ENCODE measurements at regions not wholly inside any gene's neighbourhood (a gene's known extent, or its start where the extent isn't known, plus 50 kb on each side); places are given as distances from the start of the nearest gene placed in this dataset.

GRCh38 chr2:213219816-213220215, 64.4 kb upstream of the SPAG16 start:
- intact Hi-C loops (cut with DNase I): no loop called here
- Histone ChIP-seq H3K4me3 (no peak overlapping the region), H3K27me3 (no peaks in the 10 kb centered on the region), H3K9me3 (no peaks in the 10 kb centered on the region), H3K4me1 (no peaks in the 10 kb centered on the region), H3K36me3 (no peaks in the 10 kb centered on the region), H3K27ac (no peak overlapping the region)
- TF ChIP-seq, protein P1, sequence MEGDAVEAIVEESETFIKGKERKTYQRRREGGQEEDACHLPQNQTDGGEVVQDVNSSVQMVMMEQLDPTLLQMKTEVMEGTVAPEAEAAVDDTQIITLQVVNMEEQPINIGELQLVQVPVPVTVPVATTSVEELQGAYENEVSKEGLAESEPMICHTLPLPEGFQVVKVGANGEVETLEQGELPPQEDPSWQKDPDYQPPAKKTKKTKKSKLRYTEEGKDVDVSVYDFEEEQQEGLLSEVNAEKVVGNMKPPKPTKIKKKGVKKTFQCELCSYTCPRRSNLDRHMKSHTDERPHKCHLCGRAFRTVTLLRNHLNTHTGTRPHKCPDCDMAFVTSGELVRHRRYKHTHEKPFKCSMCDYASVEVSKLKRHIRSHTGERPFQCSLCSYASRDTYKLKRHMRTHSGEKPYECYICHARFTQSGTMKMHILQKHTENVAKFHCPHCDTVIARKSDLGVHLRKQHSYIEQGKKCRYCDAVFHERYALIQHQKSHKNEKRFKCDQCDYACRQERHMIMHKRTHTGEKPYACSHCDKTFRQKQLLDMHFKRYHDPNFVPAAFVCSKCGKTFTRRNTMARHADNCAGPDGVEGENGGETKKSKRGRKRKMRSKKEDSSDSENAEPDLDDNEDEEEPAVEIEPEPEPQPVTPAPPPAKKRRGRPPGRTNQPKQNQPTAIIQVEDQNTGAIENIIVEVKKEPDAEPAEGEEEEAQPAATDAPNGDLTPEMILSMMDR (IDR thresholded peaks at IDR 0.05): no peak
- ATAC-seq: no peak
- DNase-seq: no peak

DNA sequence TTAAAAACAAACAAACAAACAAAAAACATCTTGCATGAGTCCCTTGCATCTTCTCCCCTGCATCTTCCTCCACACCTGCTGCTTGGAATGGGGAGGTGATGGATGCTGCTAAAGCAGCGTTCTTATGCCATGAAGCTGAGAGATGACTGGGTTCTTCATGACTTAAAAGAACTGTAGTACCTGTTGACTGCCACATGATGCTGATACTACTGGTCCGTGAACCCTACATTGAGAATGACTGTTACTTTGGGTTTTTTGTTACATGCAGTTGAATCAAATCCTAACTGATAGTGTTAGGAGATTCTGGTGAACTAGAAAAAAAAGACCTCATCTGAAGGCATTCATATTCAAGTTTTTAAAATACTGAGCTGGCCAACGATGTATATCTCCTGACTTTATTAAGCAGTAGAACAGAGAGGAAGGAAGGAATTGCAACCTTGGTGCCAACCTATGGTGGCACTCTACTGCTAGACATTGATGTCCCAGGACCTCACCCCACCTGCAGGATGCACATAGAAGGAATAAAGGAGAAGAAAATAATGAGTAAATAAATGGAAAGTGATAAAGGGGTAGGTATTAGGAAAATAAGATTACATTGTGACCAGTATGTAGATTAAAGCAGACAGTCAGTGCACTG, 63.2 kb upstream of the SPAG16 start:
- Histone ChIP-seq H3K9me3 (no peaks in the 10 kb centered on the region), H3K4me3 (no peak overlapping the region), H3K27ac (no peak overlapping the region), H3K36me3 (no peaks in the 10 kb centered on the region), H3K4me1 (no peaks in the 10 kb centered on the region), H3K27me3 (no peaks in the 10 kb centered on the region)
- DNase-seq (no peak), ATAC-seq (no peak)
- TF ChIP-seq, protein P1 (IDR thresholded peaks at IDR 0.05): no peak
- intact Hi-C loops (cut with DNase I): no loop called here

GRCh38 chr2:213221957-213222356, 62.3 kb upstream of the SPAG16 start:
- TF ChIP-seq, protein P1 (IDR thresholded peaks at IDR 0.05): no peak
- H3K27me3 ChIP-seq: no peaks in the 10 kb centered on the region
- no peak for DNase-seq
- H3K27ac ChIP-seq: no peak overlapping the region
- H3K4me1 ChIP-seq: no peaks in the 10 kb centered on the region
- no peaks in the 10 kb centered on the region for H3K36me3 ChIP-seq
- intact Hi-C loops (cut with DNase I): no loop called here
- no peak for ATAC-seq
- H3K4me3 ChIP-seq: no peak overlapping the region
- no peaks in the 10 kb centered on the region for H3K9me3 ChIP-seq

DNA sequence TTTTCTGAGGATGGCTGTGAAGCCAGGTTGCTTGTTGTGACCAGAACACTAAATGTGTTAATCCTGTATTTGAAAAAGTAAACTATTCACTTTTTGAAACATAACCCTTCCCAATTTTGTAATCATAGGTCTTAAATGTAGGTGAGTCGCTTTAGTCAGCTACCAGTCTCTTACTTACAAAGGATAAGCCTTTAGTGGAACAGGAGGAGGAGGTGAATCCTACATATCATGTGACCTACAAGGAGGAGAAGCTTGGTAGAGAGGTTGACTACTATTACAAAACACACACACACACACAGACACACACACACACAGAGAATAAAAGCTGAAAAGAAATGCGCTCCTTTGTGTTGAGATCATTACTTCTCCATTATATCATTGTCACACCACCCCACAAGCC, 59.9 kb upstream of the SPAG16 start:
- Histone ChIP-seq H3K4me1 (no peaks in the 10 kb centered on the region), H3K27ac (no peak overlapping the region), H3K9me3 (no peaks in the 10 kb centered on the region), H3K4me3 (no peak overlapping the region), H3K36me3 (no peaks in the 10 kb centered on the region), H3K27me3 (no peaks in the 10 kb centered on the region)
- DNase-seq (no peak), ATAC-seq (no peak)
- intact Hi-C loops (cut with DNase I): no loop called here
- TF ChIP-seq, protein P1 (IDR thresholded peaks at IDR 0.05): no peak

GRCh38 chr2:213225866-213226265, 58.4 kb upstream of the SPAG16 start:
- no peak overlapping the region for H3K27ac ChIP-seq
- DNase-seq (no peak), ATAC-seq (no peak)
- TF ChIP-seq, protein P1 (IDR thresholded peaks at IDR 0.05): no peak
- no peaks in the 10 kb centered on the region for H3K4me1 ChIP-seq
- no peaks in the 10 kb centered on the region for H3K9me3 ChIP-seq
- H3K36me3 ChIP-seq: no peaks in the 10 kb centered on the region
- no peaks in the 10 kb centered on the region for H3K27me3 ChIP-seq
- intact Hi-C loops (cut with DNase I): no loop called here
- no peak overlapping the region for H3K4me3 ChIP-seq

Measured in left lung (tissue), 4 donors.